ENCODE measurements at regions not wholly inside any gene's neighbourhood (a gene's known extent, or its start where the extent isn't known, plus 50 kb on each side); places are given as distances from the start of the nearest gene placed in this dataset.

DNA sequence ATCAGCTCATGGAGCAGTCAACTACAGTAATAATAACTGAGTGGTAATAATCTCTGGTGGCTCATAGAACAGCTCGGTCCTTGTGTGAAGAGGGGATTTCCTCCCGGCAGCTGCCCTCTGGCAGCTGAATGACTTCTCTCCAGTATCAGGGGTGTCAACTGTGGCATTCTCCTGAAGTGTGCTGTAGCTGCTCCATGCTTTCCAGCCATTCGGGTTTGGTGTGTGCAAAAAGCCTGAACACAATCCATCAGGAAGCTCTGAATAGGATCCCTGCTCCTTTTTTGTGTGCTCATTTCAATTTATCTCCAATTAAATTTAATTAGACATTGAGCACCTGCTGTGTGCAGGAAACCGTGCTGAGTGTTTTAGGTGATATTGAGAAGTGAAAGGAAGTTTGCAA, 59.8 kb upstream of the BARX1 start:
- TF ChIP-seq, protein P1, sequence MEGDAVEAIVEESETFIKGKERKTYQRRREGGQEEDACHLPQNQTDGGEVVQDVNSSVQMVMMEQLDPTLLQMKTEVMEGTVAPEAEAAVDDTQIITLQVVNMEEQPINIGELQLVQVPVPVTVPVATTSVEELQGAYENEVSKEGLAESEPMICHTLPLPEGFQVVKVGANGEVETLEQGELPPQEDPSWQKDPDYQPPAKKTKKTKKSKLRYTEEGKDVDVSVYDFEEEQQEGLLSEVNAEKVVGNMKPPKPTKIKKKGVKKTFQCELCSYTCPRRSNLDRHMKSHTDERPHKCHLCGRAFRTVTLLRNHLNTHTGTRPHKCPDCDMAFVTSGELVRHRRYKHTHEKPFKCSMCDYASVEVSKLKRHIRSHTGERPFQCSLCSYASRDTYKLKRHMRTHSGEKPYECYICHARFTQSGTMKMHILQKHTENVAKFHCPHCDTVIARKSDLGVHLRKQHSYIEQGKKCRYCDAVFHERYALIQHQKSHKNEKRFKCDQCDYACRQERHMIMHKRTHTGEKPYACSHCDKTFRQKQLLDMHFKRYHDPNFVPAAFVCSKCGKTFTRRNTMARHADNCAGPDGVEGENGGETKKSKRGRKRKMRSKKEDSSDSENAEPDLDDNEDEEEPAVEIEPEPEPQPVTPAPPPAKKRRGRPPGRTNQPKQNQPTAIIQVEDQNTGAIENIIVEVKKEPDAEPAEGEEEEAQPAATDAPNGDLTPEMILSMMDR (IDR thresholded peaks at IDR 0.05): no peak
- no peak for TF ChIP-seq ATF1 (CRISPR knock-in tag; IDR thresholded peaks at IDR 0.05)

All from WTC11 (cell line).